Activated CD8-positive, alpha-beta memory T cell treated with anti-CD3 and anti-CD28 coated beads, Interleukin-2, amount 50 U/mL, for 1 hour (primary cell): ENCODE measurements at regions not wholly inside any gene's neighbourhood (a gene's known extent, or its start where the extent isn't known, plus 50 kb on each side); places are given as distances from the start of the nearest gene placed in this dataset.

Source experiments
- DNase-seq: peaks from one replicate; pipeline ENCODE4 v3.0.0-alpha.2; 2020; ENCODE audit errors: extremely low read depth

DNA sequence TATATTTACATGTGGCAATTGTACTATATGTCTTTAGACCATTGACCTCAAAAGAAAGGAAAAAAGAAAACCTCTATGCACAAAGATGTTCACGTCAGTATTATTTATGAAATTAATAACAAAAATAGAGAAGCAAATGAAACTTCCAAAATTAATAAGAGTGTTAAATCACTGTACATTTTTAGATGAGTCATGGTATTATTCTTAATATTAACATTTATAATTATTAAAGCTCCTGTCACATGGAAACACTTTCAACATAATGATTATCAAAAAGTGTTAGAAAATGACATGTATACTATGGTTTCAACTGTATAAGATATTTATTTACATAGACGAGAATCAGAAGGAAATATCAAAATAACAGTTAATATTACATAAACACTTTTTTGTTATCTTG lies 324.9 kb upstream of the RUNX1 start:
- no peak for DNase-seq

DNA sequence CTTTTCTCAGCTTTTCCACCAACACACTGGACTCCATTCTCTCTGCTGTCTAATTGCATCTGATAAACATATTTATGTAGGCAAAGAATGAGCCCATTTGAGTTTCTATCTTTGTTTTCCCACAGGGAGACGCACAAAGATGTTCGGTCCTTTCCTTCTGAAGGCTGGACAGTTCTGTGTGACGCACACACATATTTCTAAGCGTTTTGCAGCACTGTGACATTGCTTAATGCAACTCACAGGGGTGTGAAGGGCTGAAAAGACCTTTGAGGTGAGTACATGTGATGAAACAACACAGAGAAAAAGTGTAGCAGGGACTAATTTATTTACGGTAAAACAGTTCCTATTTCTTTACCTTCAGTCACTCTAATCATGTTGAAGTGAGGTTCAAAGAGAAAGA lies 323.1 kb upstream of the RUNX1 start:
- DNase-seq: no peak

DNA sequence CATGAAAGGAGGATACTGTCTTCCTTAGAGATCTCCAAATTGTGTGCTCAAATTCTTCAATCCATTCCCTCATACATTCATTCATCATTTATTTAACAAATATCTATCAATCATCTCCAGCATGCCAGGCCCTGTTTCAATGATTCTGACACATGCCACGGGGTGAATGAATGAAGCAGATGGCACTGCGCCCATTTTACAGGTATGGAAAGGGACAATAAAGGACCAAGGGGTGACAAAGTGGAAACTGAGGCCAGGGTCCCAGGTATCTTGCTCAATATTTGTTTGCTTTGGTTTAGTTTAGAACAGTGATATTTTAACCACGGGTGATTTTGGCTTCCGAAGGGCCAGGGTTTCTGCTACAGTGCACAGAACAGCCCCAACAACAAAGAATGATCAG lies 321.6 kb upstream of the RUNX1 start:
- DNase-seq: no peak

DNA sequence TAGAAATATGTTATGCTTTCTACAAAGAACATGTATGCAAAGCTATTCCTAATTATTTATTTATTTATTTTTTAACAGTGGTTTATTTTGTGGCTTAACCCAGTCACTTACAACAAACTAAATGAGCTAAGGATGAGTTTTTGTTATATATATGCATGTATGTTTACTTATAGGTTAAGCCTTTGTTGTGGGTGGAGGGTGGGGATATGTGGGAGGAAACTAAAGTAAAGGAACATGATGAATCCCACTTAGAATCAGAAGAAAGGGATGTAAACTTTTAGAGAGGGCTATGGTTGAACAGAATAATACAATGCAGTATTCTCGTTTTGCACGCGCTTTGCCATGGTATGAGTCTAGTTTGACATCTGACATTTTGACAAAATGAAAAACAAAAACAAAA lies 321.0 kb upstream of the RUNX1 start:
- no peak for DNase-seq

DNA sequence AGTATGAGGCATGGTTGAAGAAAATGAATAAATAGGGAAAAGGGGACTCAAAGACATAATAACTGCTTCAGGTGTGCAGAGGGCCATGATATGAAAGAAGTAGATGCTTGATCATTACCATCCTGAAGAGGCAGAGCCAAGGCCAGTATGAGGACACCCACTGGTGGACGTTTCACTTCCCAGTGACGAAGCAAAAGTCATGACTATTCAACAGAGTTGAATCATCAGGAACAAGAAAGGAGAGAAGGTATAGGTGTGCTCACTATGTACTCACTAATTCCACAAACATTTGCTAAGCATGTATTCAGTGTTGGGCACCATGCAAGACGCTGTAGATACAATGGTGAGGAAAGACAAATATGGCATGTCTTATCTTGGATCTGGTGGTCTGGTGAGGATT lies 319.2 kb upstream of the RUNX1 start:
- DNase-seq: no peak

DNA sequence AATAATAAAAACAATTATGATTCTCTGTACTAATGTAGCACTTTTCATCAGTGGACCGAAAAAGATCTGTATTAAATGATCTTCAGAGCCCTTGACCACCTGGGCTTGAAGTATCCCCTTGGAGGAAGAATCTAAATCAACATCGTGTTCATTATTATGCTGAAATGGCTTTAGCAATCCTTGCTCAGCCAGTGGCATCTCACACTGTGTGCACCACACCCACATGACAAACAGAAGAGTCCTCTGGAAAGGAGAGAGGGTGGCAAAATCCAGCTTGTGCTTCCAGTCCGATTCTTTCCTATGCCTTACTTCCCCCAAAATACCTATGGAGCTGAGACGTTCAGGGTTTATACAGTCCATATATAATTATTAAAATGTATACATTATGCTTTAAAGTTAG lies 318.5 kb upstream of the RUNX1 start:
- DNase-seq: no peak

DNA sequence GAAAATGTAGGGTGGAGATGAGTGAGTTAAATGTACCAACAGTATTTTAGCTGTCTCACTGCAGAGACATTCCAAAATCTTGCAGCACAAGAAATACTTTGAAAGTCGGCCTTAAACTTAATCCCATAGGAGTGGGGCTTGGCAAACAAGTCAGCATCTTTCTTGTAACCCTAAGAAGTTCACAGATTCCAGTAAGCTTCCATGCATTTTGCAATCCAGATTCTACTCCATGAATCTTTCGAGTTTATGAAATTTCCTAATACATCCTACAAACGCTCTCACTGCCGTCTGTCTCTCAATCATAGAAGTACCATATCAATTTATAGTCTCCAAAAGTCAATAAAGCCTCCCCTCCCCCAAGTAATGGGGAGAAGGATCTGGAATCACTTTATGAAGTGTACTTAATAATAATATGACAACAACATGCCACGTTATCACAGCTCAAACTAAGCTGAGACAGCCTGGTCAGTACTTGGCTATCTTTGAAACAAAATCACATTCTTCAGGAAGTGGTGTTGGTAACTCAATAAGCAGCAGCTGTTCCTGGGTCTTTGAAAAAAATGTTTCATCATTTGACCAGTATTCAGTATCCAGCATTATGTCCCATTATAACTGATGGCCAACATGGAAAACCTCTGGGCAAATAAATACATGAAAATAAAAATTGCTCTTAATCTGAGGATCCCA lies 317.4 kb upstream of the RUNX1 start:
- no peak for DNase-seq

DNA sequence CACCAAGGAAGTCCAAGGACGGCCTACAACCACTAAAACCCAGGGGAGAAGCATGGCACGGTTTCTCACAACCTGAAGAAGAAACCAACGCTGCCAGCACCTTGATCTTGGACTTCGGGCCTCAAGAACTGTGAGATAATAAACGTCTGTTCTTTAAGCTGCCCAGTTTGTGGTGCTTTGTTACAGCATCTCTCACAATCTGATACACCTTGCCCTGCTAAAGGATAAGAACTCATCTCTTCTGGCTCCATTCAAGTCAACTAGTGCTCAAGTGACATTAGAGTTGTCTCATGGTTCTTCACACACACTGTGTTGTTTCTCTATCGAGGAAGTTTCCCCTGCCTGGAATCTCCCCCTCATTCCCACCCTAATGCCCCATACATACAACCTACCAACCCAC lies 314.4 kb upstream of the RUNX1 start:
- no peak for DNase-seq

DNA sequence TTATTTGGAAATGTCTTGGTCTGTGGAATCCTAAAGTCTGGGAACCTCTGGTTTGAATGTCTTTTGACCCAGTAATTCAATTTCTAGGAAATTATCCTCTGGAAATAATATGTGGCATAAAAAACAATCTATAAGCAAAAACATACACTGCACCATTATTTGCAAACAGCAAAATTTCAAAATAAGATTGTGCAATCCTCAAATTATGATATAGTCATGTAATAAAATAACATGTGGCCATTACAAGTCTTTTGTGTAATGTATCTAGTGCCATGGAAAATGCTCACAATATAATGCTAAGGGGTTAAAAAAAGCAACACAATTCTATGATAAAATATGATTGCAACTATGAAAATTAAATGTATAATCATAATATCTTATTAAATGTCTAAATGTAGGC lies 312.9 kb upstream of the RUNX1 start:
- no peak for DNase-seq

DNA sequence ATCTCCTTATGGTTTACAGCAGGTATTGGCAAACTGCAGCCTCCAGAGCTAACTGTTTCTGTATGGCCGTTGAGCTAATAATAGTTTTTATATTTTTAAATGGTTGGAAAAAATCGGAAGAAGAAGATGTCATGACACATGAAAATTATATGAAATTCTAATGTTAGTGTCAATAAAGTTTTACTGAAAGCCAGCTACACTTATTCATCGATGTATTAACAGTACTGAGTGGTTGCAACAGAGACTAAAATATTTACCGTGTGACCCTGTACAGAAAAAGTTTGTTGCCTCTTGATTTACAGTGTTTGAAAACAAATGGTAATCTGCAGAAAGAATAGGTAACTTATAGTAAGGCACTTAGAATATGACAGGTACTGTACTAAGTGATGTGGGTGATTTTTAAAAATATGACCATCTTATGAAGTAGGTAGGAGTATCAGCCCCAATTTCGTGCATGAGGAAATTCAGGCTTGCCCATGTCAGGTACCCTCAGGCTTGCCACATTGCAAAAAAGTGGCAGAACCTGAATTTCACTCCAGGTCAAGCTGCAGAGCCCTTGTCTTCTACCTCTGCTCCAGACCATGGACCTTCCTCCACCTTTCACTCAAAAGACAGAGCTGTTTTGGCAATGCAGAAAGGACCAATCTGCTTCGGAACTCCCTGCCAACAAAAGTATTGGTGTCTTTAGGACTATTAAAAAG lies 311.9 kb upstream of the RUNX1 start:
- no peak for DNase-seq

DNA sequence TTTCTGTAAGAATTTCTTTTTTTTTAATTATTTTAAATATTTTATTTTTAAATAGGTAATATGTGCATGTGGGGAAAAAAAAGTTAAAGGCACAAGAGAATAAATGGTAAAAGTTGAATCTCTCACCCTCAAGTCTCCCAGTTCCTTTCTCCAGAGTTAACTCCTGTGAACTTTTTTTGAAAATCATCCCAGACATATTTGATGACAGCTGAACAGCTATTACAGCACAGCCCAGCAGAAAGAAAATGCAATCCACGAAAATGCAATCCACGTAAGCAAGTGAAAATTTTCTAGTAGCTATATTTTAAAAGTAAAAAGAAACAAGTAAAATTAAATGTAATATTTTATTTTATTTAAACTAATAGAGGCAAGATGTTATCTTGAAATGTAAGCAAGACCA lies 310.0 kb upstream of the RUNX1 start:
- no peak for DNase-seq

DNA sequence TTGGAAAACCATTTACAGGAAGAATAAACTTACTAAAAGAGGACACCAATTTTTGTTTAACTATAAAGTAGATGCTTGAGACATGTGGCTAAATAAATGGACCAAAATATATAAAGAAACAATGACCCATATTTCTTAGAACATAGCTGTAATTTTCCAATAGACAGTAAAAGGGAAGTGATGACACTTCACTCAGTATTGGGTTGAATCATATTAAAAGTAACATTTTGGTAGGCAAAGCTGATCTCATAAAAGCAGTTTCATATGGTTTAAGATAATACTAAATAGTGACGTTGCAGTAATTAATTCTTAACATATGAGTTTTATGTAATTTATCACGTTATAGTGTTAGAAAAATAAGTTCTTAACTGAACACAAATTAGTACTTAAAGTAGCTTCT lies 308.9 kb upstream of the RUNX1 start:
- no peak for DNase-seq

DNA sequence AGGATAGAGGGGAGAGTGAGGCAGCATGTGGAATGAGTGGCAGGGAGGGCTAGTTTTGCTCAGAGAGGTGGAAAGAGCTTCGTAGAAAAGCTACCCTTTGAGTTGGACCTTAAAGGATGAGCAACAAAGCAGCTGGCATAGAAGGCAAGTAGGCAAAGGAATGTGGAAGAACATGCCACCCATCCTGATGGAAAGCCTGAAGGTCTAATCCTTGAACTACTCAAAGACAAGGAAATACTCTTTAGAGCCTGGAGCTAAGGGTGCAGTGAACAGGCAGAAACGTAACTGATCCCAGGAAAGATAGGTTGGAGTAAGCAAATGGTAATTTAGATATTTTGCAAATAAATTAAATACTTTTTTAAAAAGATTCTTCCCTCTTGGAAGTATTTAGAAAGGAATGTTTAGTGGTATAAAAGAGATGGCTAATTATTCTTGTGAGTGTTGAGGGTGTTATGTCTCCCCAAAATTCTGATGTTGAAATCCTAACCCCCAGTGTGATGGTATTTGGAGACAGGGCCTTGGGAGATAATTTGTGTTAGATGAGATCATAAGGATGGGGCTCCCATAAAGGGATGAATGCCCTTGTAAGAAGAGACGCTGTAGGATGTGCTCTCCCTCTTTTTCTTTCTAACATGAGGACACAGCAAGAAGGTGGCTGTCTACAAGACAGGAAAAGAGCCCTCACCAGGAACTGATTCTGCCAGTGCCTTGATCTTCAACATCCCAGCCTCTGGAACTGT lies 308.1 kb upstream of the RUNX1 start:
- no peak for DNase-seq

DNA sequence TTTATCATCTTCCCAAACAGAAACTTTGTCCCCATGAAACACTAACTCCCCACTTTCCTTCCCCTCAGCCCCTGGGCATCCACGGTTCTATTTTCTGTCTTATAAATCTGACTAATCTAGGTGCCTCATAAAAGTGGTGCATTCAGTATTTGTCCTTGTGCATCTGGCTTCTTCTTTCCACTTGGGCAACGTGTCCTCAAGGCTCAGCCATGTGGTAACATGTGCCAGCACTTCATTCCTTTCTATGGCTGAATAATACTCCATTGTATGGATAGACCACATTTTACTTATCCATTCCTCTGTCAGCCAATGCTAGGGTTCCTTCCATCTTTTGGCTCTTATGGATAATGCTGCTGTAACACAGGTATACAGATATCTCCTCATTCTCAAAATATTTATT lies 305.0 kb upstream of the RUNX1 start:
- no peak for DNase-seq

DNA sequence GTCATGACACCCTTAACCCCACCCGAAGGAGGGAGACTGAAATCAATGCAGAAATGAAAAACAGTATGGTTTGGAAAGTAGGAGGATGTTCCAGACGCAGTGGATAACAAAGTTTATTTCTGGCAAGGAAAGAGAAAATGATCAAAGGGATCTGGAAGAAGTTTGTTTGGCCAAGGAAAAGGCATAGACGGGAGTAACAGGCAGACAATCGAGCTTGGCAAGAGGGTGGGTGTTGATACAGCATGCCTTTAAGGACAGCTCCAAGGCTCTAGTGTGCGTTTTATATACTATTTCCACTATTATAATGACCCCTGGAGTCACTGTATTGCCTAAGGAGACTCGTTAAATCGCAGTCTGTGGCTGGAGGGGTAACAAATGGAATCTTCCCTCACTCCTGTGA lies 303.7 kb upstream of the RUNX1 start:
- DNase-seq: no peak

DNA sequence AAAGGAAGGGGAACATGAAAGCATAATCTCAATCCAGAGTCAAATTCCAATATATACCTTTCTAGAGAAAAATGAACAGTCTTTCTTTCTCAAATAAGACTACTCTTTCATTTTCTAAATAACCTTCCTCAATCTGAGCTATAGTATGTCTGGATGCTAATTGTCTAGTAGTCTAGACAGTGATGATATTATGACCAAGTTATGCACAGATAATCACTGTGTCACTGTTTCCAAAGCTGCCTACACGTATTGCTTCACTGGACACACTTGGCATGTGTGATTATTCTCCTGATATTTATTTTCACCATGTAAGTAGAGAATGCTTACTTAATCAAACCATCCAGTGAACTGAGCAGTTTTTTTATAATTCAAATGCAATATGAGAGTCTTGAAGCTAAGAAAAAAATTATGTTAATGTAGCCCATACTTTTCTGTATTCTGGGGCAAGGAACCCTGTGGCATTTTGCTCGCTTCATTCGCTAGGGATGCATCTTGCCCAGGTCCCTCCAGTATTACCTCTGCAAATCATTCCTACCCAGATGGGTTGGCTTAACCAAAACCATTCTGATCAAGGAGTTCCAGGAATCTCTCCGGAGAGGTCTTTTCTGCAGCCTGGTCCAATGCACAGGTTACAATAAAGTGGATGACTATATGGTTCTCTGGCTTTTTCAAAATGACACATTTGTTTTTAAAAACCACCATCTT lies 303.1 kb upstream of the RUNX1 start:
- no peak for DNase-seq

DNA sequence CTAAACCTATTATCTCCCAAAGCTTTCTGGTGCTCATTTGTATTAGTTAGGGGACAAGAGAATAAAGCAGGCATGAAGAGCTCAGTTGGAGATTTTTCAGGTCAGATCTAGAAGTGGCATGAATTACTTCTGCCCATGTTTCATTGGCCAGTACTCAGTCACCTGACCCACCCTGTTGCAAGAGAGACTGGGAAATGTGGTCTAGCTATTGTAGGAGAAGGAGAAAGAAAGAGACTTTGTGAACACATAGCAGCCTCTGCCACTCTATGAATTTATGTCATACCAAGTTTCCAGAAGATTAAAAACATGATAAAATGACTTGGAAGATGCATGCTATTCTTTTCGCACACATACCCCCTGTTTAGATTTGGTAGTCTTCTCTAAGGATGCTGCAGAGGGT lies 302.3 kb upstream of the RUNX1 start:
- no peak for DNase-seq

DNA sequence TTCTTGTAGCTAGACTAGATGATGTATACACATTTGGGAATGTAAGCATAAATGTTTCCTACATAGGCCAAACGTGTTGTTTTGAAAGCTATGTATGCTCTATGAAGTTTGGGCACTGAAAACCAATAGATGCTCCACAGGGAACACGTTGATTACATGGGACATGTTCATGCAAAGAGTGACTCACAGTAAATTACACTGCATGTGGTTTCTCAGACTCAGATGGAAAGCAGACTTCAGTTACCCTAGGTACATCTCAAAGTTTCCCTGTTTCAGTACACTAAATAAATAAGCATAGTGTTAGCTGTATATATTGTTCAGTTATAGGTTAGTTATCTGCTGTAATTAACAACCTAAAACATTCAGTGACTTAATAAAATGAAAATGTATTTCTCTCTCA lies 301.9 kb upstream of the RUNX1 start:
- DNase-seq: no peak

DNA sequence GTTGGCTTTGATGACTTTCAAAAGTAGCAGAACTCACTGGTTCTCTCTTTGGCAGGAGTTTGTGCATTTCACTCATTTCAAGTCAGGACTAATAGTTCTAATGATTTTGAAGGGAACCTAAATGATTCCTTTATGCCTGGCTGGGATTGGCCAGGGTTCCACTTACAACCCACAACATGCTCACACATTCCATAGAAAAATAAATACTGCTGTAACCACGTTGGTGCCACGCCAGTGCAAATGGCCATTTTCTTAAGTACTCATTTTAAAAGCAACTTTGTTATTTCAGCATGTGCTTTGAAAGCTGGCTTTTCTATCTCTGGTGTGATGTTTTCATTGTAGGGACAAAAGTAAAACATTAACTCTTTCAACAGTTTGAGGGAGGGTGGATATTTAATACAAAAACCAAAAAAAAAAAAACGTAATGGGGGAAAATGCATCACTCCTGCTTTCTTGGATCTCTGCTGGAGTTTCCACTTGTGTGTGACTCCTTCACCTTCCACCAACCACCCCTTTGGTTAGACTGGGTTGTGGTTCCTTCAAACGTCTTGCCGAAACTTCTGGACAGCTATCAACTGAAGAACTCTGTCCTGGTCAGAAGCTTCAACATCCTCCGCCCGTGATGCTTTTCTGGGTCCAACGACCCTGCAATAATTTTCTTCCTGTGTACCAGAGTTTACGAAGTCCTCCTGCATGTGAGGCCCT lies 300.4 kb upstream of the RUNX1 start:
- DNase-seq: no peak

DNA sequence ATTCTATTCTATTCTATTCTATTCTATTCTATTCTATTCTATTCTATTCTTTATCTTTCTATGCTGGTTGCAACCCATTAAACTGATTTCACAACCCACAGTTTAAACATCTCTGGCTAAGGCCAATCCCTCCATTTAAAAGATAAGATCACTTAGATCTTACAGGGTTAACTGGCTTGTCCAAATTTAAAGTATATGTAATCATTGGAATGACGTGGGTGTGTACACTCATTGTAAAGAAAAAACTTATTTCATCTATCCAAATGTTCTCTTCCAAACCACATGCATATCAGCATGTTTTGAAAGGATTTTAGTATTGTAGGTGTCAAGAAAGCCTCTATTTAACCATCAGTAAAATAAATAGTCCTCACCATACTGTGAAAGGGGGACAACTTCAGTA lies 299.6 kb upstream of the RUNX1 start:
- DNase-seq: no peak

DNA sequence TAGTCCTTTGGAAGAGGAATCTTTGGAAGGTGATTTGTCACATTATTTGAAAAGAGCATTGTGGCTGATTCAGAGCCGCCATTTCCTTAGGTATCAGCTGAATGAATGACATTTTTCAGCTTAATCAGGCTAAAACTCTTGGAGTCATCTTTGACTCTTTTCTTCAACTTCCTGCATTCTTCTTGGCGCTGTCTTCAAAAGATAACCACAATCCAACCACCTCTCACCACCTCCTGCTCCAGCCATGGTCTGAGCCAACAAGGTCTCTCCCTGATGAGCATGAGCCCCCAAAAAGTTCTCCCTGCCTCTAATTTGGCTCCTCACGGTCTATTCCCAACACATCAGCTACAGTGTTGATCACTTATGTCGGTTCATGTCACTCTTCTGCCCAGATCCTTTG lies 297.6 kb upstream of the RUNX1 start:
- DNase-seq: no peak

DNA sequence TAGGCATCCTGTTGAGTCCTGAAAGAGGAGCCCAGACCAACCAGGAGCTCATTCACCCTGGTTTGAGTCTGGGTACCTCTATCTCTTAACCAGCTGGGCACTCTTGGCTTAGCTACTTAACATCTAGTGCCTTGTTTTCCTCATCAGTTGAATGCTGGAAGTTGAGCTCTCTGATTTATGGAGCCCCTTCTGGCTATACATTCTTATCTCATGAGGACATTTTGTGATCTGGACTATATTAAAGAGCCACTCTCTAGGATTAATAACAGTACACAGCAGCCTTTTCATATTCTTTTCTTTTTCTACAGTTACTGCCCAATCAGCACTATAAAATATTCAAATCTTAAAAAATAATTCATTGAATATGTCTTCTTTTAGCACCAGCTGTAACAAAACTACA lies 296.9 kb upstream of the RUNX1 start:
- no peak for DNase-seq
